ENCODE measurements at regions not wholly inside any gene's neighbourhood (a gene's known extent, or its start where the extent isn't known, plus 50 kb on each side); places are given as distances from the start of the nearest gene placed in this dataset.

- H3K4me3 ChIP-seq (ENCODE audit: low read depth, low read length, poor library complexity, severe bottlenecking): no peak overlapping the region
- DNase-seq (ENCODE audit: low spot score): no peak
- intact Hi-C loops (cut with micrococcal nuclease; ENCODE audit: unreplicated experiment): no loop called here
- no peaks in the 10 kb centered on the region for H3K36me3 ChIP-seq (ENCODE audit: insufficient read depth, low read length, poor library complexity, severe bottlenecking)
- peaks cover 18% of the 10 kb centered on the region for H3K27me3 ChIP-seq (replicated peaks; ENCODE audit: insufficient read depth, low read depth, low read length, poor library complexity)
- H3K4me1 ChIP-seq (ENCODE audit: insufficient read depth, low read length, poor library complexity, severe bottlenecking): no peaks in the 10 kb centered on the region
- TF ChIP-seq EZH2 (IDR thresholded peaks at IDR 0.05; ENCODE audit: borderline replicate concordance, low read depth, low read length, poor library complexity, severe bottlenecking) (no peak), CTCF (conservative IDR thresholded peaks at IDR 0.05; ENCODE audit: low read depth, low read length) (no peak)
- H3K9me3 ChIP-seq (ENCODE audit: low read depth, low read length, poor library complexity, severe bottlenecking): no peaks in the 10 kb centered on the region
- POLR2A ChIA-PET (ENCODE audit: low non-redundant PET): no interaction called here
- no TSS peak for BruUV-seq (replicated peaks)
- CTCF ChIA-PET: no interaction called here
- H3K27ac ChIP-seq (ENCODE audit: low read depth, low read length, poor library complexity, severe bottlenecking): no peak overlapping the region
Measured at GRCh38 chr20:54846948-54847347, 371.6 kb downstream of the DOK5 start.

- Histone ChIP-seq H3K9me3 (ENCODE audit: low read depth, low read length, poor library complexity, severe bottlenecking) (no peaks in the 10 kb centered on the region), H3K27me3 (replicated peaks; ENCODE audit: insufficient read depth, low read depth, low read length, poor library complexity) (peaks cover 23% of the 10 kb centered on the region), H3K36me3 (ENCODE audit: insufficient read depth, low read length, poor library complexity, severe bottlenecking) (no peaks in the 10 kb centered on the region), H3K4me1 (ENCODE audit: insufficient read depth, low read length, poor library complexity, severe bottlenecking) (no peaks in the 10 kb centered on the region), H3K4me3 (ENCODE audit: low read depth, low read length, poor library complexity, severe bottlenecking) (no peak overlapping the region), H3K27ac (ENCODE audit: low read depth, low read length, poor library complexity, severe bottlenecking) (no peak overlapping the region)
- intact Hi-C loops (cut with micrococcal nuclease; ENCODE audit: unreplicated experiment): no loop called here
- ChIA-PET CTCF (no interaction called here), POLR2A (ENCODE audit: low non-redundant PET) (no interaction called here)
- no TSS peak for BruUV-seq (replicated peaks)
- DNase-seq (ENCODE audit: low spot score): no peak
- TF ChIP-seq EZH2 (IDR thresholded peaks at IDR 0.05; ENCODE audit: borderline replicate concordance, low read depth, low read length, poor library complexity, severe bottlenecking) (no peak), CTCF (conservative IDR thresholded peaks at IDR 0.05; ENCODE audit: low read depth, low read length) (no peak)
Measured at GRCh38 chr20:54844346-54844745, 369.0 kb downstream of the DOK5 start.

DNA sequence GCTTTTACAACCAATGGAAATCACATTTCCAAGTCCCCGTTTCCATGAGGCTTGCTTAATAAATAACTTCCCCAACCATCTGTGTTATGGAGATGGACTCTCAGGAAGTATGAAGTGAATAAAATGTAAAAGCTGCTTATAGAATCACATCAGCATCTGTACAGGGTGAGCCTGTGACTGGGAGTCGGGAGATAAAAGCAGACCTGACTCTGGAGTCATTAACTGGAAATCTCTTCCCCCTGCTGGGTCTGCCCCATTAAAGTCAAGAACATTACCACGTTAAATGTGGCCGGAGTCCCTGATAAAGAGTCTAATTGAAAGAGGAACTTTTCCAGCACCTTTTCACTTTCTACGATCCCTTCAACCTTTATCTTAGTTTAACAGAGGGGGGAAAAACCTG, 368.5 kb downstream of the DOK5 start:
- BruUV-seq (replicated peaks): no TSS peak
- ChIA-PET POLR2A (ENCODE audit: low non-redundant PET) (no interaction called here), CTCF (no interaction called here)
- no peak for DNase-seq (ENCODE audit: low spot score)
- Histone ChIP-seq H3K4me3 (ENCODE audit: low read depth, low read length, poor library complexity, severe bottlenecking) (no peak overlapping the region), H3K9me3 (ENCODE audit: low read depth, low read length, poor library complexity, severe bottlenecking) (no peaks in the 10 kb centered on the region), H3K36me3 (ENCODE audit: insufficient read depth, low read length, poor library complexity, severe bottlenecking) (no peaks in the 10 kb centered on the region), H3K27ac (ENCODE audit: low read depth, low read length, poor library complexity, severe bottlenecking) (no peak overlapping the region), H3K27me3 (replicated peaks; ENCODE audit: insufficient read depth, low read depth, low read length, poor library complexity) (peaks cover 23% of the 10 kb centered on the region), H3K4me1 (ENCODE audit: insufficient read depth, low read length, poor library complexity, severe bottlenecking) (no peaks in the 10 kb centered on the region)
- intact Hi-C loops (cut with micrococcal nuclease; ENCODE audit: unreplicated experiment): no loop called here
- TF ChIP-seq CTCF (conservative IDR thresholded peaks at IDR 0.05; ENCODE audit: low read depth, low read length) (no peak), EZH2 (IDR thresholded peaks at IDR 0.05; ENCODE audit: borderline replicate concordance, low read depth, low read length, poor library complexity, severe bottlenecking) (no peak)
